Right renal pelvis (tissue), 4 donors: ENCODE measurements at regions not wholly inside any gene's neighbourhood (a gene's known extent, or its start where the extent isn't known, plus 50 kb on each side); places are given as distances from the start of the nearest gene placed in this dataset.
A peak's percentile ranks its signal among the peaks of the same experiment; 100 is the strongest.
"Not testable (repeated sequence)": the region's sequence is repeated elsewhere in the genome, so short reads cannot be mapped to it uniquely, and the experiment has no call there.

Experiments
- DNase-seq, 4 donors: peaks; one replicate each; pipeline ENCODE4 v3.0.0-alpha.2; 2013; ENCODE audit warnings: low read depth in 4 of 4, low spot score in 3 of 4, missing footprints in 1 of 4

DNA sequence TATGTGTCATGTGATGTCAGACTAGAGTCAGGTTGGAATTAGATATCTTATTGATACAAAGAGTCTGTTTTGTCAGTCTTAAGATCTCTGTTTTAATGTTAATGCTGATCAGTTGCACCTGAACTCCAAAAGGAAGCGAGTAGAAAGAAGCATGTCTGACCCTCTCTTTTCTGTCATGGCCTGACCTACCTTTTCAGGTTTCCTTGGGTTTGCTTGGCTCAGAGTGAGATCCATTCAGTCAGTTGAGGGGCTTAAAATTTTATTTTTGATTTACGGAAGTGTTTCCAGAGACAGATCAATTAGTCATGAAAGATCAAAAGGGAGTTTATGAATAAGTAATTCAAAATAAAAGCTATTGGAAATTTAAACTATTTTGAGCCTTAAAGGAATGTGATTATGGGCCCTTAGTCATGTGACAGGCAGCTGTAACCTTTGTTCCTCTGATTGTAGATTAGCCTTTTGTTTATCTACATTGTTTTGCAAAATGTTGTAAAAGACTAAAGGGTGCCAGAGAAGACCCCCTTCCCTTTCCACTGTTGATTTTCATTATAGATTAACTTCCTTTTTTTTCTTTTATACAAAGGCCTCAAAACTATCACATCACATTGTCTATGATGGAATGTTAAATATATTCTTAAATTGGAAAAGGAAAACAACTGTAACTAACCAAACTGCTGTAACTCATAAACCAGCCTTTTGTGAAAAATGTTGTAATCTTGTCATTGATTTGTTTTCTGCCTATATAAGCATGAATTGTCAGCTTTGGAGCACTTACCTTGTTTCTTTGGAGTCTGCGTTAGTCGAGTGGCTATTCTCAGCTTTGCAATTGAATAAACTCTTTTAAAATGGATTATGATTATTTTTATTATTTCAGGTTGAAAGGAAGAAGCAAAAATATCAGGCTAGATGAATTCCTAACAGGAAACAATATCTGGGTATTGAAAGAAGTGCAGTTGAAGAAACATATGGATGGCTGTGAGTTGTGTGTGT lies 195.5 kb upstream of the MBL2 start:
- DNase-seq = no peak

DNA sequence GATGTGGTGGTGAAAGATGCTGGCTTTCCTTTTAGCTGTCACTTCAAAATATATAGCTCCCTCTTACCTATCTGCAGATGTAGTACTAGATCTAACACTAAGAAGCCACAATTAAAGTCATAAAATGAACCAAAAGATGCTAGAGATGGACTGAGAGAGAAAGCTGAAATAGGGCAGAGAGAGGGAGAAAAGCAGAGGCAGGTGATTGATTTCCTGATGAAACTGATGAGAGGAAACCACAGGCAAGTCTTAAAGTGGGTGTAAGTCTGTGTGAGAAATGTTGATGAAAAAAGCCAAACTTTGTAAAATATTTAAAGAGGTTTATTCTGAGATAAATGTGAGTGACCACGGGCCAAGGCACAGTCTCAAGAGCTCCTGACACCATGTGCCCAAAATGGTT lies 194.3 kb upstream of the MBL2 start:
- DNase-seq = no peak

DNA sequence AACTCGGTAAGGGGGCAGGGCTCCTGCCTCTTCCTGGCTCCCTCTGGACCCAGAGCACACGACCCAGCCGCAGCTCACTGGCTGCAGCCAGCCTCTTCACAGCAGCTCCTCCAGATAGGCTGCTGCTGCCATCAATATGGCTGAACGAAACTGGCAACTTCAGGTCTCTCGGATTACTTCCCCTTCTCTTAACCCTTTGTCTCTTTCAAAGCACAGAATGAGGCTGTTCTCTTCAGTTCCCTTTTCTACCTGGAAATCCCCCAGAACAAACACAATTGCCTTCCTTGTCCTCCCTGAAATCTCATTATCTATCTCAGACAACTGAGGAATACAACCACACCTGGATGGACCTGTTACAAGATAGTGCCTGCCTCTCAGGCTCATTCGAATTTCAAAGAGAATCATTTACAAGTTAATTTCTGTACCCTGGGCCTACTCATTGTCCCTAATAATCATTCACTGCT lies 193.4 kb upstream of the MBL2 start:
- no peak for DNase-seq

DNA sequence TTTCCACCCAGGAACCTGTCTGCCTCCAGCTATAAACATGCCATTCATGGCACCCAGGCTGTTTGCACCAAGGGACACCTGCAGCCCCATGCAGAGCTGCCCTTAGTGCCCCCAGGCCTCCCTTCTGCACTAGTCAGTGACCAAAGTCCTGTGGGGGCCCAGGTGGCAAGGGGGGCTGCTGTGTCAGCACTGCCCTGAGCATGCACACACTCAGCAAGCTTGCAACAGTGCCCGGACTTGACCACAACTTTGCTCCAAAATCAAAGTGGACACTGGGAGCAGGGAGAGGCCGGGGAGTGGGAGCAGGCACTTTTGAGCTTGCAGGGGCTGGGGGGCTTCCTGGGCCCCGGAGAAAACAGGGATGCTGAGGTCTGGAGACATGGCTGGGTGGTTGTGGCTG lies 192.9 kb upstream of the MBL2 start:
- no peak for DNase-seq

DNA sequence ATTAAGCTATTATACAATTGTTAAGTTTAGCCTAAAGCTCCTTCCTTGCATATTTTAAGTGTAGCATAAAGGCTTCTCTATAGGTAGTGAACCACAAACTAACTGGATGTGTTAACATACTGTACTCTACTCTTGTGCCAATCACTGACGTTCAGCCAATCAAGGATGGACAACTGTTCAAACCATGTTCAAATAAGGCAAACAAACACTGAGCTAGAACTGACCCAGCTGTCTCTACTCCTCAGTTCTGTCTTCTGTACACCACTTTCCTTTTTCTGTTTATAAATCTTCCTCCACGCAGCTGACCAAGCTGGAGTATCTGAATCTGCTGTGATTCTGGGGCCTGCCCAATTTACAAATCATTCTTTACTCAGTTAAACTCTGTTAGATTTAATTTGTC lies 188.7 kb upstream of the MBL2 start:
- no peak for DNase-seq

DNA sequence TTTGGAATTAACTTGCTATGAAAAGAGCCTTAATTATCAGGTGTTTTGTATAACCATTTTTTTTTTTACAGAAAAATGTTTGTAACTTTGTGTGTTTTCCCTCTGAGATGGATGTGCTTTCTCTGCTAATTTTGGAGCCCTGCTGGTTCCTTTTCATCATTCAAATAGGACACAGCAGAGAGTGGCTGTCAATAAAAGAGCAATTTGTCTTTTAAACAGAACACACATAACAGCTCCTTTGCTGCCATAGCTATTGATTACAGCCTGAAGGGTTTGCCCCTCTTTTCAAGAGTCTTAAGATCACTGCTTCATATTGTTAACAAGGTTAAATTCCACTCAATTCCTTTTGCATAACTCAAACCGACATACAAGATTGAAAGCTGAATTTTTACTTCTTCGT lies 187.2 kb upstream of the MBL2 start:
- no peak for DNase-seq

DNA sequence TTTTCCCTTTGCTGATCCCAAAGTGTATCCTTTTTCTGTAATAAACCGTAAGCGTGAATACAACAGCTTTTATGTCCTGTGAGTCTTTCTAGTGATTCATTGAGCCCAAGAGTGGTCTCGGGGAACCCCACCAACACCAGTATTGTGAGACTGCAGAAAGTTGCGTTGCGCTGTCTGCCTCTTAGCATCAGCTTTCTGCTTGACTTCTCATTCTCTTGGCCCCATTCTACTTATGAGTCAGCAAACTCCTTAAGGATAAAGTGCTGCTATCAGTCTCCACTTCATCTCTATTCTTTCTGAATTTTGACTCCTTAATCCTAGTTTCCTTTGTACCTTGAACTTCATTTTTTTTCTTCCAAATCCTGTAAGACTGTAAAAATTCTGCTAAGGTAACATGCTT lies 184.3 kb upstream of the MBL2 start:
- DNase-seq = no peak

DNA sequence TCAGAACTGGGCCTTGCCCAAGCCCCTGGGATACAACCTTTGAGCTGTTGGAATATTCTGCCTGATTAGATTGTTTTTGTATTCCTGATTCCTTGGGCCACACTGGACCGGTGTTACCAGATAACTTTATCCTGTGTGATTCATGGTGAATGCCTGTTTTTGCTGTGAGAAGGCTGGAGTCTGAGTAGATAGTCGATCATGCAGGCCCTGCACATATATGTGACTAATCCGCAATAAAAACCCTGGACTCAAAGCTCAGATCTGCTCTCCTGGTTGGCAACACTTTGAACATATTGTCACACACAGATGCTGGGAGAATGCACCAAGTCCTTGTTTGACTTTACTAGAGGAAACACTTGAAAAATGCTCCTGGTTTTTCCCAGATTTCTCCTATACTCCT lies 183.9 kb upstream of the MBL2 start:
- no peak for DNase-seq

DNA sequence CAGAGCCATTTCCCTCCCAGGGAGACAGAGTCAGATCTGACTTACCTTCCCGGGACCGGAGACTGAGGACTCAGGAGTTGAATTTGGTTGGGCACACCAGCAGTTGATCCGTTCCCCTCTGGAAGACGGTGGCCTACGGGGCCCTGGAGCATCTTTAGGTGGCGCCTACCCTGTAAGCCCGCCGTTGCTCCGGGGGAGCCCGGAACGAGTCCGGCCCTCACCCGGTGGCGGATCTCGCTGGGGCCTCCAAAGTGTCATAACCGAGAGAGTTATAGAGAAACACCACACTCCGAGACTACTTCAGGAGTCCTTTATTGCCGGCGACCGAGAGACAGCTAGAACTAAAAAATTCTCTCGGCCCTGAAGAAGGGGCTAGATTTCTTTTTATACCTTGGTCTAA lies 182.8 kb upstream of the MBL2 start:
- no peak for DNase-seq

DNA sequence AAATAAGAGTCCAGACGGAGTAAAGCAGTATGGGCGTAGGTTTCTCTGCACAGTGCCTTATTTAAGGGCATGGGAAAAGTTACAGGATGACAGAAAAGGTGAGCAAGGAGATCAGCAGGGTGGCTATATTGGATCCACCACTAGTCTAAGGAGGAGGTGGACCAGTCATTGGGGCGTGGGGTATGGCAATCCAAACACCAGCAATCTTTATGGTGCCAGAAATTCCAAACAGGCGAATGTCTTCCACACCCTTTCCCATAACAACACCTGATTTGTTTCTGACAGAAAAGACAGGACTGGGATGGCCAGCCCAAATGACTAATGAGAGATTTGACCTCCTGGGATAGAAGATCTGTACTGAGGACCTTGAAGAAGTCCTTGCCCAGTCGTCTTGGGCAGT lies 181.8 kb upstream of the MBL2 start:
- no peak for DNase-seq

DNA sequence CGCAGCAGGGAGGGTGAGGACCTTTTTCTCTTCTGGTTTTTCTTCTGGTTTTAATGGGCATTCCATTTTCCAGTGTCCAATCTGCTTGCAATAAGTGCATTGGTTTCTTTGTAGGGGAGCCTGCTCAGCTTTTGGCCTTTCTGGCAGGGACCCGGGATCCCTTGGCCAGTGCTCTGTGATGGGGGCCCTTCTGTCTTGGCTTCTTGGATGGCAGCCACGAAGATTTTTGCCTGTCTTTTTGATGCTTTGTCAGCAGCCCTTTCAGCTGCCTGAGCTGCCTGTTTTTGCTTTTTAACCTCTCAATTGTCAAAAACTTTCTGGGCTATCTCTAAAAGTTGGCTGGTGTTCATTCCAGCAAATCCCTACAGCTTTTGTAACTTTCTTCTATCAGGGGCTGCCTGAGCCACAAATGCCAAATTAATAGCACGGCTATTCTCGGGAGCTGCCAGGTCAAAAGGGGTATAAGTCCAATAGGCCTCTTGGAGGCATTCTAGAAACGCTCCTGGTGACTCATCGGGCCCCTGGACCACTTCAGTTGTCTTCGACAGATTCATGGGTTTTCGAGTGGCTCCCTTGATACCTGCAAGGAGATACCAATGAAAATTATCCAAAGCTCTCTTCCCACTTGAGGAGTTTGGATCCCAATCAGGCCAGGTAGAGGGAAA lies 179.9 kb upstream of the MBL2 start:
- DNase-seq = no peak

DNA sequence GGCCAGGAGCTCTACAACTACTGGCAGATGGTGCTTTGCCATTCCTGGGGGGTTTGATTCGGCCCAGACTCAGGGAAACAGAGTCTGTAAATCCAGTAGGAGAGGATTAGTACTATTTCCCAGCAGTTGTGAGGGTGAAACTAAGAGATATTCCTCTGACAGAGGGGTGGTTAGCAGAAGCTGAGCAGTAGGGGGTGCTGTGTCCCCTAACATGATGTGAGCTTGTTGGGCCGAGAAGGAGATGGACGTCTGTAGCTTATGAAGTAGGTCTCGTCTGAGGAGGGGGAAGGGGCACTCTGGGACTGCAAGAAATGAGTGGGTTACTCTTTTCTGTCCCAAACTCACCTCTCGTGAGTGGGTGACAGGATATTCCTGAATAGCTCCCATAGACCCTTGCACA lies 179.2 kb upstream of the MBL2 start:
- peak in 3 of 4 donors; percentile 28 to 57 (median 52) for DNase-seq

DNA sequence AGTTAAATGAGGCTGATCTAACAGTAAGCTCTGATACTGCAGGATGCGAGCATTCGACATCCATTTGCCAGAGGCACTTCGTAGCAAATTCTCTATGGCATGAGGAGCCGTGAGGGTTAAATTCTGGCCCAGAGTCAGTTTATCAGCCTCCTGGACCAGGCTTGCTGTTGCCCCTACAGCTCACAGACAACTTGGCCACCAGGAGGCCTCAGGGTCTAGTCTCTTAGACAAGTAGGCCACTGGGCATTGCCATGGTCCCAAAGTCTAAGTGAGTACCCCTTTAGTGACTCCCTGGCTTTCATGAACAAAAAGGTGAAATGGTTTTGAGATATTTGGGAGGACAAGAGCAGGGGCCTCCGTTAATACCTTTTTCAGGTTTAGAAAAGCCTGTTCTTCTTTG lies 178.0 kb upstream of the MBL2 start:
- DNase-seq = no peak

DNA sequence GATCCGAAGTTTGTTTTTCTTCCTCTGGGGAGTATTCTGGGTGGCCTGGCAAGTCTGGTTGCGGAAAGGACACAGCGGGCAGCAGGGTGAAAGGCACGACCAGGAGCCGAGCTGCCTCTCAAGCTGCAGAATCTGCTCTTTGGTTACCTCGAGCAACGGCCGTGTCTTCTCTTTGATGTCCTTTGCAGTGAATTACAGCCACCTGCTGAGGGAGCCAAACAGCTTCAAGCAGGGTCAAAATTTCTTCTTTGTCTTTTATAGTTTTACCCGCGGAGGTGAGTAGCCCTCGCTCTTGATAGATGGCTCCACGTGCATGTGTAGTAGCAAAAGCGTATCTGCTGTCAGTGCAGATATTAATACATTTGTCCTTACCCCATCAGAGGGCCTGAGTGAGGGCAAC lies 177.3 kb upstream of the MBL2 start:
- no peak for DNase-seq

DNA sequence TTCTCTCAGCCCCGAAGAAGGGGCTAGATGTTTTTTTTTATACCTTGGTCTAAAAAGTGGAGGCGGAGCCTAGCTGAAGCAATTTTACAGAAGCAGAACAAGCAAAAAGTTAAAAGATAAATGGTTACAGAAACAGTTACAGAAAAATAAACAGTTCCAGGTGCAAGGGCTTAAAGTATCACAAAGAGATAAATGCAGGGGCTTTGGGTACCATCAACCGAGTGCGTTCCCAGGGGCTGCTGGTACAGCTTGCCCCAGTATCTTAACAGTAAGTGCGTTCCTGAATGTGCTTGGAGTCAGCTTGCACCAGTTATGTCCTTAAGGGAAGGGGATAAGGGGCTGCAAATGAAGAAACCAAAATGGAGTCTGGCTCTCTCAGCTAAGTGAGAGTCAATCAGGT lies 173.9 kb upstream of the MBL2 start:
- DNase-seq = no peak

DNA sequence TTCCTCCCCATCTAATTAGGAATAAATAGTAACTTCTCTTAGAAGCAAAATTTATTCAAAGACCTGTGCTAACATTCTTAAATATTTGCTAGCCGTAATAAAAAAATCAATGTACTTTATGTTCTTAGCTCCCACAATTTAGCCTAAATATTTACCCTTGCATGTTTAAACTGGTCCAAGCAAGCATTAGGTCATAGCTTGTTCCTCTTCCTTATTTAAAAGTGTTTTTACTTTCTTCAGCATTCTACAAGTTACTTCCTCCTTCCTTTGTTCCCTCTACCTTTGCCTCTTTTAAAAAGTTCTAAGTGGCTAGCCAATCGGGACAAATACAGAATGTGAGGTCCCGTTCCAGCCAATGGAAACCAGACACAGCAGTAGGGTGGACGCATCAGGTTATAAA lies 172.9 kb upstream of the MBL2 start:
- not testable (repeated sequence) for DNase-seq

DNA sequence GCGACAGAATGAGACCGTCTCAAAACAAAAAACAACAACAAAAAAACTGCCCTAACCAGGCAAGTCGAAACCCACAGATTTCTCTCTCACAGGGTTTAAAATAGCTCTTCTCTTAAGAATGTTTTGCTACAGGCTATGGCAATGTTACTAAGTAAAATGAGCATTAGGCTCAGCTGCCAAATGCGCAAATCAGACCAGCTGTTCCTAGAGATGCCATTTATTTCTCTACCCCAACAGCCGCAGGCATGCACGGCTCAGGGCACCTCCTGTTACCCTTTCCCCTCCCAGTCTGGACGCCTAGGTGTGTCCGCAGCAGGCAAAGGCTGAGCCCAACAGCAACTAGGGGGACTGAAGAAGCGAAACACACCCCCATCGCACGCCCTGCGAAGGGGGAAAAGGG lies 168.3 kb upstream of the MBL2 start:
- no peak for DNase-seq

DNA sequence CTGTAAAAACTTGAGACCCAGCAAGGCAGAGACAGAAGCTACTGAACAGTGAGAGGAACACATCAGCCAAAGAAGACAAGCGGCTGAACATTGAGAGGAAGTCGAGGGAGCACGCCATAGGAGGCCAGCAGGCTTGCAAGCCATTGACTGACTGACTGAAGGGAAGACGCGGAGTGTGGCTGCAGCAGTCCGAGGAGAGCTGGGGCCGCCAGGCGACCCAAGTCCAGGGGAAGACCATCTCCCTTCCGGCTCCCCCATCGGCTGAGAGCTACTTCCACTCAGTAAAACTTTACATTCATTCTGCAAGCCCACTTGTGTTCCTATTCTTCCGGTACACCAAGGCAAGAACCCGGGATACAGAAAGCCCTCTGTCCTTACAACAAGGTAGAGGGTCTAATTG lies 167.3 kb upstream of the MBL2 start:
- no peak for DNase-seq

DNA sequence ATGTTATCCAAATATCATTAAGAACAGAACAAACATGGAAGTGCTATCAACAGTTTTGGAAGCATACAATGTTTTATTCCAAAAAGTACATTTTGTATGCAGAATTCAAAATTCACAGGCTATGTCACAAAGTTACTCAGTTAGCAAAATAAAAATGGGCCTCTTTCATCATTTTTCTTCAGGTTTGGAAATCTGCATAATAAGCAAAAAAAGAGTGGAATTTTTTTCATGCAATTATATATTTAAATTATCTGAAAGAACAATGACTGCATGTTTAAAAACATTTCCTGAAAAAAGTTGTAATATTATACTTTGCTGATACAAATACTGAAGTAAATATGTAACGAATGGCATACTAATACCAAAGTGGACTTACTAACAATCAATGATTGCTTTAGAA lies 161.2 kb upstream of the MBL2 start:
- DNase-seq = no peak

DNA sequence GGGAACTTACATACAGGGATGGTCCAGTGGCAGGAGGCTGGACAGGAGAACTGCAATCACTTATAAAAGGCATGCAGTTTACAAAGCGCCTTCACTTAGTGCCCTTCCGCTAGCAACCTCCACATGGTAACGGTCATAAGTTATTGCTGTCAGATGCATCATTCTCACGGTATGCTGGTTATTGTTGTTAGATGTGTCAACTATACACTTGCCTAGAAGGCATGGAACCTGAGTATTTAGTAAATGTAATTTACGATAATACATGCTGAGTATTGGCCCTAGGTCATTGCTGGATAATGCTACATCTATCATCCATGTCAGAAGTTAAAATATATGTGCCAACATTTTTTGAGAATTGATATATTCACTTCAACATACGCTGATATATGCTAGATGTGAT lies 155.1 kb upstream of the MBL2 start:
- no peak for DNase-seq

DNA sequence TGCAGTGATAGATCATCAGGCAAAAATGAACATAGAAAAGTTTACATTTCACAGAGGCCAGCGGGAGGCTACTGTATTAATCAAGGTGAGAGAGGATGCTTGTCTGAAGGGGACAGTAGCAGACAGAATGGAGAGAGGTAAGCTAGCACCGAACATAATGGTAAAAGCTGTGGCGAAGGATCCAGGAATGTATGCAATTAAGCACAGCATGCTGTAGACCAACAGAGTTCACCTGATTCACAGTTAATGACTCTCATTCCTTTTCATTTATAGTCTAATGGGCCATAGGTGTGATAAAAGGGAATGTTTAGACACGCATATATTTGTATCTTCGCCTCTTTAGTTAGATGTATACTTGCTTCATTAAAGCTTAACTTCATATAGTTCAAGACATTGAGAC lies 150.9 kb upstream of the MBL2 start:
- no peak for DNase-seq

DNA sequence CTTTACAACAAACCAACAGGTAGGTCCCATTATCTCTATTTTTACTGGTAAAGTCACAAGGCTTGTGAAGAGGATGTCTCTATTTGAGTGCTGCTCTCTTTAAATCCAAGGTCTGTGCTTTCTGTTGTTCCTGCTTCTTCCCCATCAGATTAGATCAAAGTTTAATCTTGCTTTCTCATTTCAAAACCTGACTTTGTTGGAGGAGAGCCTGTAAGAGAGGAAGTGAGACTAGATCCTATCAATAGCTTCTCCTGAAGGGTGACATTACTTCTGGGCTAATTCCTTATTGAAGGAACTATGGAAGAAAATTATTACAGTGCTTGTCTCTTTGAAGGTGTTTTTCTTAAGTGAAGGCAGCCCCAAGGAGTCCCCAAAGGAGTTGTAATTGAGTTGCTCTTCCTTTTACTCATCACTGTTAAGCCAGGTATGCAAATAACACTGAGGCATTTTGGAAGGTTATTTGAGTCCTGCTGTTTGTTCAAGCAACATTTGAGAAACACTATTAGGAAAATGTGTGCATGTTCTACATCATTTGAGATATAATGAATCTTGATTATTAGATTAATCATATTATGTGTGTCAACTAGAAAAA lies 146.2 kb upstream of the MBL2 start:
- no peak for DNase-seq
